ENCODE measurements at regions not wholly inside any gene's neighbourhood (a gene's known extent, or its start where the extent isn't known, plus 50 kb on each side); places are given as distances from the start of the nearest gene placed in this dataset.
"Not testable (repeated sequence)": the region's sequence is repeated elsewhere in the genome, so short reads cannot be mapped to it uniquely, and the experiment has no call there.

DNA sequence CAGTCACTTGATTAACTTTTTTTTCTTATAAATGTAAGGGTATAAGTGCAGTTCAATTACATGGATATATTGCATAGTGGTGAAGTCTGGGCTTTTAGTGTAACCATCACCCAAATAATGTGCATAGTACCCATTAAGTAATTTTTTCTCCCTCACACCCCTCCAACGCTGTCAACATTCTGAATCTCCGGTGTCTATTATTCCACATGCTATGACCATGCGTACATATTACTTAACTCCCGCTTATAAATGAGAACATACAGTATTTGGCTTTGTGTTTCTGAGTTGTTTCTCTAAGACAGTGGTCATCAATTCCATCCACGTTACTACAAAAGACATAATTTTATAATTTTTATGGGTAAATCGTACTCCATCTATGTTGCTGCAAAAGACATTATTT lies 1191.1 kb downstream of the NCAM2 start:
- H3K4me3 ChIP-seq (ENCODE audit: low read depth, low read length): no peak overlapping the region
- H3K36me3 ChIP-seq (replicated peaks): no peaks in the 10 kb centered on the region
- H3K27me3 ChIP-seq (replicated peaks): no peaks in the 10 kb centered on the region
- TF ChIP-seq, protein P1, sequence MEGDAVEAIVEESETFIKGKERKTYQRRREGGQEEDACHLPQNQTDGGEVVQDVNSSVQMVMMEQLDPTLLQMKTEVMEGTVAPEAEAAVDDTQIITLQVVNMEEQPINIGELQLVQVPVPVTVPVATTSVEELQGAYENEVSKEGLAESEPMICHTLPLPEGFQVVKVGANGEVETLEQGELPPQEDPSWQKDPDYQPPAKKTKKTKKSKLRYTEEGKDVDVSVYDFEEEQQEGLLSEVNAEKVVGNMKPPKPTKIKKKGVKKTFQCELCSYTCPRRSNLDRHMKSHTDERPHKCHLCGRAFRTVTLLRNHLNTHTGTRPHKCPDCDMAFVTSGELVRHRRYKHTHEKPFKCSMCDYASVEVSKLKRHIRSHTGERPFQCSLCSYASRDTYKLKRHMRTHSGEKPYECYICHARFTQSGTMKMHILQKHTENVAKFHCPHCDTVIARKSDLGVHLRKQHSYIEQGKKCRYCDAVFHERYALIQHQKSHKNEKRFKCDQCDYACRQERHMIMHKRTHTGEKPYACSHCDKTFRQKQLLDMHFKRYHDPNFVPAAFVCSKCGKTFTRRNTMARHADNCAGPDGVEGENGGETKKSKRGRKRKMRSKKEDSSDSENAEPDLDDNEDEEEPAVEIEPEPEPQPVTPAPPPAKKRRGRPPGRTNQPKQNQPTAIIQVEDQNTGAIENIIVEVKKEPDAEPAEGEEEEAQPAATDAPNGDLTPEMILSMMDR (IDR thresholded peaks at IDR 0.05; ENCODE audit: low read depth, low read length, missing control alignments): no peak
- in situ Hi-C loops (cut with HindIII; ENCODE audit: low pct_ligation_motif_present, low sequenced_read_pairs): no loop called here
- DNase-seq: no peak
- no peak overlapping the region for H3K27ac ChIP-seq

DNA sequence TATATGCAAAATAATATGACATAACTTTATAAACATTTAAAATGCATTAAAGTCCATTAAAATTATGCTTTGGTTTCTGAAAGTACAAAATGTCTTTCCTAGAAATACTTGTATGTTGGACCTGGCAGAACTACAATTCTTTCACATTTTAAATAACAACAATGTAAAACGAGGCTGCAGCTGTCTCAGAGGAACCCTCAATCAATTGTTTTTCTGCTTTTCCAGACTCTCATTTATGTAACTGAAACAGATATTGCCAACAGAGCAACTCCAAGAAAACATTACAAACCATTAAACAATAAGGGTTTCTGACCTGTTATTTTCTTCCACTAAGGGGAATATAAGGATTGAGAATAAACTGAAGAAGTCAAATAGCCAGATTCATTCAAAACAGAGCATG lies 1193.4 kb downstream of the NCAM2 start:
- no peaks in the 10 kb centered on the region for H3K36me3 ChIP-seq (replicated peaks)
- H3K27ac ChIP-seq: no peak overlapping the region
- no peaks in the 10 kb centered on the region for H3K27me3 ChIP-seq (replicated peaks)
- DNase-seq: no peak
- in situ Hi-C loops (cut with HindIII; ENCODE audit: low pct_ligation_motif_present, low sequenced_read_pairs): no loop called here
- TF ChIP-seq, protein P1 (IDR thresholded peaks at IDR 0.05; ENCODE audit: low read depth, low read length, missing control alignments): no peak
- no peak overlapping the region for H3K4me3 ChIP-seq (ENCODE audit: low read depth, low read length)

DNA sequence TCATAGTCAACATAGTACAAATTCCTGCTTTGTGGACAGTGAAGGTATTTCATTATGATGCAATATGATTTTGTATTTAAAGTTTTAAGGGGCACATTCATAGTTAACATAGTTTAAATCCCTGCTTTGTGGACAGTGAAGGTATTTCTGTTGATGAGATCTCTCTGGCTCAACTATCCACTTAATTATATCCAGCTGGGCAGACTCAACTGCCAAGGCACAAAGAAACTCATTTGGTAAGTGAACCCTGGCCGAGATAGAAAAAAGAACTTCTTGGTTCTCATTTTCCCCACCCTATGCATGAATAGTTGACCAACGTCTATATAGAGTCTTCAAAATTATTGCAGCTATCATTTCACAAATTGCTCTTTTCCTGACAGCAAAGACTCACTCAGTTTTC lies 1194.6 kb downstream of the NCAM2 start:
- H3K27me3 ChIP-seq (replicated peaks): no peaks in the 10 kb centered on the region
- DNase-seq: no peak
- TF ChIP-seq, protein P1 (IDR thresholded peaks at IDR 0.05; ENCODE audit: low read depth, low read length, missing control alignments): no peak

DNA sequence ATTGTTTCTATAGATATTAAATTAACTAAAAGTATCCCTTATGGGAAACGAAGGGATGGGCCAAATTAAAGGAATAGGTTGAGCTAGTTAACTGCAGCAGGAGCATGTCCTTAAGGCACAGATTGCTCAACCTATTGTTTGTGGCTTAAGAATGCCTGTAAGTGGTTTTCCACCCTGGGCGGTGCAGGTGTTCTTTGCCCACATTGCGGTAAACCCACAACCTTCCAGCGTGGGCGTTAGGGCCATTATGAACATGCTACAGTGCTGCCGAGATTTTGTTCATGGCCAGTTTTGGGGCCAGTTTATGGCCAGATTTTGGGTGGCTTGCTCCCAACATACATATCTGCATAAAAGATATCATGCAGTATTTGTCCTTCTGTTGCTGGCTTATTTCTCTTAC lies 1196.8 kb downstream of the NCAM2 start:
- H3K27ac ChIP-seq; in situ Hi-C loops (cut with HindIII; ENCODE audit: low pct_ligation_motif_present, low sequenced_read_pairs); H3K27me3 ChIP-seq (replicated peaks); H3K4me3 ChIP-seq (ENCODE audit: low read depth, low read length); H3K36me3 ChIP-seq (replicated peaks); DNase-seq: not testable (repeated sequence)

More for the DNA sequence above, 1194.6 kb downstream of the NCAM2 start:
- in situ Hi-C loops (cut with HindIII; ENCODE audit: low pct_ligation_motif_present, low sequenced_read_pairs): no loop called here
- H3K27ac ChIP-seq: no peak overlapping the region
- no peaks in the 10 kb centered on the region for H3K36me3 ChIP-seq (replicated peaks)
- H3K4me3 ChIP-seq (ENCODE audit: low read depth, low read length): no peak overlapping the region

DNA sequence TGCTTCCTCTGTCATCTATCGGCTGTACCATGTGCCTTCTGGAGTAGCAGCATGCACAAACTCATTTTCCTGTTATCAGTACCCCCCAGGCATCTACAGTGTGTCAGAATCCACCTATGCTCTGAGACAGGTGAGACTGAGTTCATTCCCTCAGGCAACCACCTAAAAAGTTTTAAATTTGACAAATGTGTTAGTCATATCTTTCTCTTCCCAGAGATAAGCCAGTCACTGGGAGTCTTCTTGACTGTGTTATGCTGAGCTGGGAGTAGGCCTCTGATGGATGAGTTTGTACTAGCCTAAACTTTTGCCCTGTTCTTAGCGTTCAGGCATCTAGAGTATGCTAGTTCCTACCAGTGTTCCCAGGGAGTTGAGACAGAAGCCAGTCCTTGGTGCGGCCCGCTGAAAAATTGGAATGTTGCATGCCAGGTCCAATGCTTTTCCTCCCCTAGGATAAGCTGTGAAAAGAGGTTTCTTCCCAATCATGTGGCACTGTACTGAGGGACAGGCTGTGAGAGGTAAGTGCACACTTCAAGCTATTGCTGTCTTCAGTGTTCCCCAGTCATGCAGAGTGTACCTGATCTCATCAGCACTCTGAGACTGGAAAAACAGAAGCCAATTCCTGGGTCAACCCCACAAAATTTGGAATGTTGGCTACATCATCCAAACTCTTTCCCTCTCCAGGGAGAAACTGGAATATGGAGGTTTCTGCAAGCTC lies 1202.3 kb downstream of the NCAM2 start:
- in situ Hi-C loops (cut with HindIII; ENCODE audit: low pct_ligation_motif_present, low sequenced_read_pairs): no loop called here
- Histone ChIP-seq H3K27ac (no peak overlapping the region), H3K36me3 (replicated peaks) (no peaks in the 10 kb centered on the region), H3K4me3 (ENCODE audit: low read depth, low read length) (no peak overlapping the region), H3K27me3 (replicated peaks) (no peaks in the 10 kb centered on the region)
- TF ChIP-seq, protein P1 (IDR thresholded peaks at IDR 0.05; ENCODE audit: low read depth, low read length, missing control alignments): no peak
- DNase-seq: no peak

DNA sequence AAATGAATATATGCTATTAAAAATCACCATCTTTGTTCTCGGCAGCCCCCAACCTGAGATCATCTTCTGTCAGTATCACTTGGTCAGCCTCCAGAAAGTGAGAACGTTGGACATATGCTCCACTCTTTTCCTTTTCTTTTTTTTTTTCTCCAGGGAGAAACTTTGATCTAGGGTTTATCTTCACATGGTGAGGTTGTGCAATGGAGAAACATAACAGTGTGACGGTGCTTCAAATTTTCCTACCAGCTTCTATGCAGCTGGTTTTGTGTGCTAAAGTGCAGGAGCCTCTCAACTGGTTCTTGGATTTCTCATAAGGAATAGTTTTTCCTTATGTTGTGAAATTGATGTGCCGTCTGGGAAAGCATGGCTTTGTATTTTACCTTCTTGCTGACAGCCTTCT lies 1202.9 kb downstream of the NCAM2 start:
- Histone ChIP-seq H3K27me3 (replicated peaks) (no peaks in the 10 kb centered on the region), H3K36me3 (replicated peaks) (no peaks in the 10 kb centered on the region), H3K27ac (no peak overlapping the region), H3K4me3 (ENCODE audit: low read depth, low read length) (no peak overlapping the region)
- in situ Hi-C loops (cut with HindIII; ENCODE audit: low pct_ligation_motif_present, low sequenced_read_pairs): no loop called here
- TF ChIP-seq, protein P1 (IDR thresholded peaks at IDR 0.05; ENCODE audit: low read depth, low read length, missing control alignments): no peak
- DNase-seq: no peak
